Keratinocyte (primary cell): ENCODE measurements at regions not wholly inside any gene's neighbourhood (a gene's known extent, or its start where the extent isn't known, plus 50 kb on each side); places are given as distances from the start of the nearest gene placed in this dataset.

Source experiments
- DNase-seq: peaks from one replicate; pipeline ENCODE4 v3.0.0-alpha.2; 2011; ENCODE audit warnings: low read depth, missing footprints, low spot score
- FAIRE-seq: peaks from 2 replicates; lab custom pipeline; 2011; peaks lifted over from hg19 to GRCh38; lab: Jason Lieb, UNC
- H2AFZ ChIP-seq: 2 replicates; pipeline ENCODE4 v1.6.0; 2012; ENCODE audit warnings: low read length, control low read depth, inconsistent platforms; ENCODE audit not compliant: control insufficient read depth
- H3K27ac ChIP-seq: 2 replicates; pipeline ENCODE4 v1.5.1; 2011; ENCODE audit warnings: low read length; ENCODE audit not compliant: control insufficient read depth, insufficient read depth
- H3K27me3 ChIP-seq: 3 replicates; pipeline ENCODE4 v1.6.0; 2011; ENCODE audit warnings: low read length; ENCODE audit not compliant: control insufficient read depth, insufficient read depth; ENCODE audit errors: extremely low read depth
- H3K36me3 ChIP-seq, 2 experiments: 2 replicates in 1 of 2; 3 replicates in 1 of 2; pipeline ENCODE4 v1.5.1; 2011; ENCODE audit warnings: low read length in 2 of 2, mild to moderate bottlenecking in 1 of 2; ENCODE audit not compliant: control insufficient read depth in 2 of 2, insufficient read depth in 2 of 2; ENCODE audit errors: extremely low read depth in 1 of 2
- H3K4me1 ChIP-seq: 3 replicates; pipeline ENCODE4 v1.5.1; 2011; ENCODE audit warnings: low read length; ENCODE audit not compliant: control insufficient read depth, insufficient read depth; ENCODE audit errors: extremely low read depth
- H3K4me2 ChIP-seq: 3 replicates; pipeline ENCODE4 v1.6.0; 2011; ENCODE audit warnings: low read depth, low read length; ENCODE audit not compliant: control insufficient read depth, insufficient read depth; ENCODE audit errors: extremely low read depth
- H3K4me3 ChIP-seq, 3 experiments: fragments of 200-600 bp in 1 of 3; sonication (generic) in 1 of 3; 2 replicates in 2 of 3; 3 replicates in 1 of 3; pipeline ENCODE4 v1.5.1; 2011 to 2016; ENCODE audit warnings: low read length in 3 of 3, mild to moderate bottlenecking in 3 of 3, control low read depth in 2 of 3, inconsistent platforms in 1 of 3, low read depth in 1 of 3, mixed read lengths in 1 of 3, mixed run types in 1 of 3, moderate library complexity in 1 of 3; ENCODE audit not compliant: control insufficient read depth in 2 of 3, insufficient read depth in 2 of 3; ENCODE audit errors: extremely low read depth in 1 of 3
- H3K79me2 ChIP-seq: 2 replicates; pipeline ENCODE4 v1.6.0; 2012; ENCODE audit warnings: low read length; ENCODE audit not compliant: control insufficient read depth, insufficient read depth
- H3K9ac ChIP-seq: 3 replicates; pipeline ENCODE4 v1.6.0; 2011; ENCODE audit warnings: low read length; ENCODE audit not compliant: control insufficient read depth, insufficient read depth; ENCODE audit errors: extremely low read depth
- H3K9me1 ChIP-seq: 3 replicates; pipeline ENCODE4 v1.6.0; 2011; ENCODE audit warnings: low read length; ENCODE audit not compliant: control insufficient read depth, insufficient read depth; ENCODE audit errors: extremely low read depth
- H3K9me3 ChIP-seq: 2 replicates; pipeline ENCODE4 v1.5.1; 2012; ENCODE audit warnings: low read depth, low read length; ENCODE audit not compliant: control insufficient read depth
- H4K20me1 ChIP-seq: 3 replicates; pipeline ENCODE4 v1.6.0; 2011; ENCODE audit warnings: low read length; ENCODE audit not compliant: control insufficient read depth, insufficient read depth; ENCODE audit errors: extremely low read depth
- CTCF ChIP-seq, 3 experiments: IDR thresholded peaks in 1 of 3; conservative IDR thresholded peaks in 1 of 3; optimal IDR thresholded peaks in 1 of 3; 2 replicates in 2 of 3; 3 replicates in 1 of 3; pipeline versions ENCODE3 to v1.5.1; 2011; ENCODE audit warnings: low read length in 3 of 3, mild to moderate bottlenecking in 3 of 3, moderate library complexity in 2 of 3, control low read depth in 1 of 3, inconsistent platforms in 1 of 3; ENCODE audit not compliant: insufficient read depth in 2 of 3; ENCODE audit errors: extremely low read depth in 1 of 3
- EZH2 ChIP-seq: IDR thresholded peaks from one replicate; pipeline ENCODE4 v1.6.1; 2012; ENCODE audit warnings: inconsistent platforms, mild to moderate bottlenecking, low read length, moderate library complexity
- dilution Hi-C: fragments of 300-500 bp; cut with MboI; formaldehyde crosslinking; loops from one replicate; pipeline ENCODE4 v1.7.0; 2020; ENCODE audit warnings: low sequenced_read_pairs; ENCODE audit not compliant: extremely low pct_ligation_motif_present

GRCh38 chr4:145289403-145290076 is 109.2 kb upstream of the OTUD4 start:
- H3K9me1 ChIP-seq = no peaks in the 10 kb centered on the region
- H3K9ac ChIP-seq = no peak overlapping the region
- H3K79me2 ChIP-seq = no peaks in the 10 kb centered on the region
- no peak for DNase-seq
- peaks cover 4% of the 10 kb centered on the region for H3K4me1 ChIP-seq
- H3K9me3 ChIP-seq = no peaks in the 10 kb centered on the region
- no peak overlapping the region for H3K27ac ChIP-seq
- H3K36me3 ChIP-seq = no peaks in the 10 kb centered on the region
- TF ChIP-seq EZH2 (no peak), CTCF (optimal IDR thresholded peaks at IDR 0.05 in 1 of 3, IDR thresholded peaks at IDR 0.05 in 1 of 3, conservative IDR thresholded peaks at IDR 0.05 in 1 of 3; ENCODE audit: extremely low read depth in 1 of 3, insufficient read depth in 2 of 3, low read length in 3 of 3) (no peak)
- H4K20me1 ChIP-seq = no peaks in the 10 kb centered on the region
- no peak overlapping the region for H3K4me3 ChIP-seq
- no peak overlapping the region for H3K4me2 ChIP-seq
- no peaks in the 10 kb centered on the region for H3K27me3 ChIP-seq
- peak overlapping the region; percentile 34 for H2AFZ ChIP-seq
- dilution Hi-C loops = no loop called here
- FAIRE-seq = peak; percentile 9

GRCh38 chr4:145287351-145287750 is 107.0 kb upstream of the OTUD4 start:
- Histone ChIP-seq H3K79me2 (no peaks in the 10 kb centered on the region), H3K27ac (no peak overlapping the region), H4K20me1 (no peaks in the 10 kb centered on the region), H3K4me1 (peaks cover 4% of the 10 kb centered on the region), H2AFZ (no peak overlapping the region), H3K9ac (no peak overlapping the region), H3K9me1 (no peaks in the 10 kb centered on the region), H3K27me3 (no peaks in the 10 kb centered on the region), H3K4me3 (no peak overlapping the region), H3K4me2 (no peak overlapping the region), H3K36me3 (no peaks in the 10 kb centered on the region), H3K9me3 (no peaks in the 10 kb centered on the region)
- DNase-seq (no peak), FAIRE-seq (no peak)
- dilution Hi-C loops = no loop called here
- TF ChIP-seq EZH2 (no peak), CTCF (optimal IDR thresholded peaks at IDR 0.05 in 1 of 3, IDR thresholded peaks at IDR 0.05 in 1 of 3, conservative IDR thresholded peaks at IDR 0.05 in 1 of 3; ENCODE audit: extremely low read depth in 1 of 3, insufficient read depth in 2 of 3, low read length in 3 of 3) (no peak)
